HG03432 (cell line): ENCODE measurements at regions not wholly inside any gene's neighbourhood (a gene's known extent, or its start where the extent isn't known, plus 50 kb on each side); places are given as distances from the start of the nearest gene placed in this dataset.
A peak's percentile ranks its signal among the peaks of the same experiment; 100 is the strongest.

Experiments used
- ATAC-seq: cut with Tn5 transposase; IDR thresholded peaks from one replicate; pipeline ENCODE4 v1.9.1; 2021; ENCODE audit warnings: mild to moderate bottlenecking, moderate library complexity; ENCODE audit not compliant: unreplicated experiment

- no peak for ATAC-seq
Observed at GRCh38 chr11:127902382-127902781, 685.0 kb downstream of the ETS1 start.

DNA sequence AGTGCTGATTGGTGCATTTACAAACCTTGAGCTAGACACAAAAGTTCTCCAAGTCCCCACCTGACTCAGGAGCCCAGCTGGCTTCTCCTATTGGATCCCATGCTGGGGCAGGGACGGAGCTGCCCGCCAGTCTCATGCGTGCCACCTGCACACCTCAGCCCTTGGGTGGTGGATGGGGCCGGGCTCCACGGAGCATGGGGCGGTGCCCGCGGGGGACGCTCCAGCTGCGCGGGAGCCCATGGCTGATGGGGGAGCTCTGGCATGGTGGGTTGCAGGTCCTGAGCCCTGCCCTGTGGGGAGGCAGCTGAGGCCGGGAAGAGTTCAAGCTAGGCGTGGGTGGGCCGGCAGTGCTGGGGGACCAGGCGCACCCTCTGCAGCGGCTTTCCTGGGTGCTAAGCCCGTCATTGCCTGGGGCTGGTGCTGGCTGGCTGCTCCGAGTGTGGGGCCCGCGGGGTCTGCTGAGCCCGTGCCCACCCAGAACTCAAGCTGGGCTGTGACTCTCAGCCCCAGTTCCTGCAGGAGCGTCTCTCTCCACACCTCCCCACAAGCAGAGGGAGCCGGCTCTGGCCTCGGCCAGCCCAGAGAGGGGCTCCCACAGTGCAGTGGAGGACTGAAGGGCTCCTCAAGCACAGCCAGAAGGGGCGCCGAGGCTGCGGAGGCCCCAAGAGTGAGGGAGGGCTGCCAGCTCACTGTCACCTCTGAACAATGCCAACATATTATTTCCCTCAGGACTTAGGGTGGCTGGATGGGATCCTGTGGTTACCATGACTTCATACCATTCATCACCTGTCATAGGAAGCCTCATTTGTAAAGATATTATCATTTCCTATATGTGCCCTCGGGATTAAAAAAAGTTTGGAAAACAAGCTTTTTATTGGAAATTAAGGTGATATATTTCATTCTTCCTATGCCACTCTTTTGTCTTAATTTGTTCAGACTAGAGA, 688.7 kb downstream of the ETS1 start:
- no peak for ATAC-seq

DNA sequence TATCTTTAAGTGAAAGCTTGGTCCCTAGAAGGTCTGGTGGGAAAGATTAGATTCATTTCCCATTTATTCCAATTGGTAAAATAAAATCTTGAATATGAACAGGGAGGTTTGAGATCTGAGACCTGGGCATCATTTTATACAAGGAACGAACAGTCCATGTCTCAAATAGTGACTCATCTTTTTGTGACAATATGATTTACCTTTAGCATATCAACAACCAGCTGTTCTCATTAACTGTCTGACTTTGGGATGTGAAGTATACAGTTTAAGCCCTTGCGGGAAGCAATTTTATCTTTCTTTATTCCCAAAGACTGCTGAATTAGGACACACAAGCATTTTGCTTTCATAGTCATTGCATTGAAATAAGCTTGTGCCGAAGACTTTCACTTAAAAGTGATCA, 691.6 kb downstream of the ETS1 start:
- ATAC-seq: no peak

DNA sequence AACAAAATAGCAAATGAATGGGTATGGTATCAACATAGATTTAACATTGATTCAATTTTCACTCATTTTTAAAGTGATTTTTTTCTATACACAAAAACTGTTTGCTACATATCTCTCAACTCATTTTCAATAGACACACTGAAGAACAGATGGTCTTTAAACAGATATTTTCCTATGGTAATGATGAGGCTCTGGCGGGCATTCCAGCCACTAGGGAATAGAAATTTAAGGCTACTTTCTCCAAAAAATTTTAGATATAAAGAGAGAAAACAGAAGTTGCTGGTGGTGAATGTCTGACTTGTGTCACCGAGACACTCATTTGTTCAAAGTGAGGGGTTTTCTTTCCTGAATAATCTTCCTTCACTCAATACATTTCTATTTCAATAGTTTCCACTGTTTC, 693.0 kb downstream of the ETS1 start:
- no peak for ATAC-seq

DNA sequence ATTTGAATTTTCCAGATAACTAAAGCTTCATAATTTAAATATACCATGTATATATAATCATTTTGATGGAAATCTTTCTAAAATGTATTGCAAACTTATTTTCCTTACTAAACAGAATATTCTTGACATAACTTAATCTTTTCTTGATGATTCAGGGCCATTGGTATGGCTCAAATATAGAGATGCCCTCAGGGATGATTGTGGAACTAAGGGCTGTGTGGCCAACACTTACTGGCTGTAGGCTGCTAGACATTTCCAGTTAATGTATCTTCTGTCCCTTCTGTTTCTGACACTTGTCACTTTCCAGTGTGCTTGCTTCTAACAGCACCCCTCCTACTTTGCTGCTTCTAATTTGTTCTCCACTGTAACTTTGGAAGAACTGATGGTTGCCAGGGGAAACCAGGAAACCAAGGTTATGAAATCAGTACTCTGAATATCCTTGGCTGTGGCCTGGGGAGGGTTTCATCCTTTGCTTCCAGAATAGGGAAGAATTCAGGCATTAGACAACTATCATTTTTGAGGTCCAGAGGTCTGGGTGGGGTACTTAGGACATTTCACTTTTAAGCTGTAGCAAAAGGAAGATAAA, 697.2 kb downstream of the ETS1 start:
- no peak for ATAC-seq

GRCh38 chr11:127888386-127888785, 699.0 kb downstream of the ETS1 start:
- ATAC-seq: no peak

DNA sequence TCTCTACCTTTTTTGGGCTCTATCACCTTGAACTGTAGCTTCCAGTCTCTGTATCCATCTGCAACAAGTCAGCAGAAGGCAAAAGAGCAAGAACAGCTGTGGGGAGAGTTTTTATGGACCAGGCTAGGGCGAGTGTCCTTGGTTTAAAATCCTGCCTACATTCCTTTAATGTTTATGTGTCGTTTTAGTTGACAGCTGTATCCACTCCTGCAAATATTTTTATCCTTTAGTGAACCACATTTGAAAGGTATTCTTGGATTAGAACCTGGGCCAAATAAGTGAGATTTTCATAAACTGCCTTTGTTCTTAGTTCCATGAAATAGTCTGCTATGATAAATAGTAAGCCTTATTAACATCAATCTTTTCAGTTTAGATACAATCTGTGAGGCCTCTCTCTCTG, 712.2 kb downstream of the ETS1 start:
- ATAC-seq: no peak

- no peak for ATAC-seq
Observed at GRCh38 chr11:127873478-127873877, 713.9 kb downstream of the ETS1 start.

DNA sequence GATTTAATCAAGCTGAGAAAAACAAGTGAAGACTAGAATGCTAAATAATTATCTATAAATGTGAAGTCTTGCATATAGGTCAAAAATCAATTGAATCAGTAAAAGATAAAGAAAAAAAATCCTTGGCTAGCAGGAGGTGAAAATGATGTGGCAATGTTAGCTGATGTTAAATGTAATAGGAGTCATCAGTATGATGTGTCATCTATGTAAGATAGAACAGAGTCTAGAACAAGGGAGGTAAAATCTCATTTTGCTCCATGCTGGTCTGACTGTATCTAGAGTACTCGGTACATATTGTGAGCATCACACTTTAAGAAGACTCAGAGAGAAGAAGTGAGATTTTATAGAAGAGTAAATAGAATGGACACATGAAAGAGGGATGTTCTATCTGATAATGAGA, 721.2 kb downstream of the ETS1 start:
- ATAC-seq: no peak

DNA sequence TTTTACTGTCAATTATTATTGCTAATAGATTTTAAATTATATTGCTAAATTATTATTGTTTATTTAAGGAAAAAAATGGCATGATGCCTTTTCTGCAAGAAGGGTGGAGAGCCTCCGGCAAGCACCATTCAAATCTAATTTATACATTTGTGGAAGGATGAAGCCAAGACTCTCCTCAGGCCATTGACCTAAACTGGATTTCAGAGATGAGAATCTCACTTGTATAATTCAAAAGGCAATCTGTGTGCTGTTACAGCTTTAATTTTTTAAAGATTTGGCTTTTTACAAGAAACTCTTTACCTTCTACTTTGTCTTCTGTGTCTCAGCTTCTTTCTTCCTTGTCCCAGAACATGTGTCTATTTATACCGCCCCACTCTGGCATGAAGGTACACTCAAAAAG, 722.5 kb downstream of the ETS1 start:
- no peak for ATAC-seq

- no peak for ATAC-seq
Observed at GRCh38 chr11:127862406-127862805, 725.0 kb downstream of the ETS1 start.

DNA sequence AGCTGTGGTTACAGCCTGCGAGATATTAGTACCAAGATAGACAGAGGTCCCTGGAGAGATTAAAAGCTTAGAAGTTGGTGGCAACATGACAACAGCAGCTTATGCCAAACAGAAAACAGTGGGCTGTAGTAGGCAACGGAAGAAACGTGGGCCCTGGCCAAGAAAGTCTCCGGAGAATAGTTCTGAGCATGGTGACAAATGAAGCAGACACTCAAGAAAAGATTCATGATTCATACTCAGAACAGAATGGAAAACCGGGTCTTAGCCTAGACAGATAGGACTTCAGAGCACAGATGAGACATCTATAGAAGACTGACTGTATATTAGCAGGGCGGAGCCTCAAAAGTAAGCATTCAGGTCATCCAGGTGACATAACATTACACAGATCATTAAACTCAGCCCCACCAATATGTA, 727.4 kb downstream of the ETS1 start:
- ATAC-seq: no peak

DNA sequence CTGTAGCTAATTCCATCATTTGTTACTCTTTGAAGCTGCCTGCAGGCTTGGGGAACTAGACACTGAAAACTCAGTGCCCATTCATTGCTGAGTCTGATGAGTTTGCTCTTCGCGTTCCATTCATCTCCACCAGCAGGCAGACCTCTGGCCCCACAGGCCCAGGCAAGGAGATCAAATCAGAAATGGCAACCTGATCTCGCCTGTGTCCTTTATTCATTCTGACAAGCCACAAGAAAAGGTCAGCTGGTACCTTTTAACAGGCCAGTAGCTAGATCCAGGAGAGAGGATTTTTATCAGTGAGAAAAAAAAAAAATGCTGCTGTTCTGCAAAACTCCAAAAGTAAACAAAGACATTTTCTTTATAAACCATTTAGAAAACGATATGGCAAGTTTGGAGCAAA, 742.5 kb downstream of the ETS1 start:
- ATAC-seq: no peak

DNA sequence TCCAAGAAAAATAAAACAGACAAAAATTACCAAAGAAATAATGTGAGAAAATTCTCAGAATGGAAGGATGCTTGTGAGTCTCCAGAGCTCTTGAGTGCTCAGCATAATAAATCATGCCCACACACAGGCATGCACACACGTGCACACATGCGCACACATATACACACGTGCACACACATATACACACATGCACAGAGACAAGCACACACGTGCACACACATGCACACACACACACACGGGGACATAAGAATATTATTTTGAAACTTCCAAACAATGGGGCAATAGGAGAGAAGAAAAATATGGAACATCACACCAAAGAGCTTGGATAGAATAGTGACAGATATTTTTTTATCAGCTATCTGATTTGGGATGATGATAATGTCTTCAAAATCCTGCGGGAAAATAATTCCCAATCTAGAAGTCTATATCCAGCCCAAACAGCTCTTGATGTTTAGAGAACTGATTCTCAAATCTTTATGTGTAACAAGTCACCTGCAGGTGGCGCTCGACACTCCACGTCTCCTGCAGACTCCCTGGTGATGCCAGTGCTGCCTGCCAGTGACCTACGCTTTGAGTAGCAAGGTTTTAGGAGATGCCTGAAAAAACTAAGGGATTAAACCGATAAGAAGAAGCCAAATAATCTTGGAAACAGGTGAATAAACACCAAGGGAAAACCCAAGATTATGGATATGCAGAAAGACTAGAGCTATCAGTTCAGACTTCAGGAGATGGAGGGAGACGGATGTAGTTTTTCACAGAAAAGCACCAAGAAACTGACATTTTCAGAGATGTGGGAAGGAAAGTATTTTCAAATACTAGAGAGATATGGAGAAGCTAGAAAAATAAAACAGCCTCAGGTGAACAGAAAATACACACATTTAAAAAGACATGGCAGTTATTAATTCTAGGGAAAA, 743.6 kb downstream of the ETS1 start:
- ATAC-seq: peak; percentile 75

GRCh38 chr11:127825183-127825582, 762.2 kb downstream of the ETS1 start:
- ATAC-seq: no peak

- ATAC-seq: no peak
Observed at GRCh38 chr11:127818625-127819024, 768.7 kb downstream of the ETS1 start.

DNA sequence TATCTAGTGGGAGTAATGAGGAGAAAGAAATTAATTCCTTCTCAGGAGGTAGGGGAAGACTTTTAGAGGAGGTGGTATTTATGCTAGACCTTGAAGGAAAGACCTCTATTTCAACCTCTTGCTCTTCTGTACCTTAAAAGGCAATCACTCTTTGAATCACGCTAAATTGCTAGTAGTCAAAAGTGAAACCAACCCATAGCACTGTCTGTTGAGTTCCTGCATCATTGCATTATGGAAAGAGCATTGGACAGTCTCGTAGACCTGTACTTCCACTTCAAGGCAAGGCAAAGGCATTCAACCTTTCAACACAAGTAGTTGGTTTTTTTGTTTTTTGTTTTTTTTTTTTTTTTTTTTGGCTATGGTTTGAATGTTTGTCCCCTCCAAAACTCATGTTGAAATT, 770.4 kb downstream of the ETS1 start:
- no peak for ATAC-seq

GRCh38 chr11:127815331-127815730, 772.0 kb downstream of the ETS1 start:
- ATAC-seq: no peak

DNA sequence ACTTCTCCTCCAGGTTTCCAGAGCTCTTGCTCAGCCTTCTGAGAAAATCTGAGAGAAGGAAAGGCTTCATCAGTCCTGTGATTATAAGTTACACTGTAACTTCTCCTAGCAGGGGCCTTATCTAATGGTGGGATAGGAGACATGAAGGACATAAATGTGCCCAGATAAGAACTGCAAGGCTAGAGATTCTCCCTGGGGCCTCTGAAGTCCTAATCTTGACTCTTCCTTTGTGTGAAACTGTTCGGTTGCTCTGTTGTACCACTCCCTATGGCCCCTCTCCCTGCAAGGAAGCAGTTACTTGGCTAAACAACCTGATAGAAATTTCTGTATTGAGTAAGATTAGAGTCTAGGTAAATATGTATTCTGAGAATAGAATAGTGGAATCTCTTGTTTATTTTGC, 780.9 kb downstream of the ETS1 start:
- ATAC-seq: no peak

DNA sequence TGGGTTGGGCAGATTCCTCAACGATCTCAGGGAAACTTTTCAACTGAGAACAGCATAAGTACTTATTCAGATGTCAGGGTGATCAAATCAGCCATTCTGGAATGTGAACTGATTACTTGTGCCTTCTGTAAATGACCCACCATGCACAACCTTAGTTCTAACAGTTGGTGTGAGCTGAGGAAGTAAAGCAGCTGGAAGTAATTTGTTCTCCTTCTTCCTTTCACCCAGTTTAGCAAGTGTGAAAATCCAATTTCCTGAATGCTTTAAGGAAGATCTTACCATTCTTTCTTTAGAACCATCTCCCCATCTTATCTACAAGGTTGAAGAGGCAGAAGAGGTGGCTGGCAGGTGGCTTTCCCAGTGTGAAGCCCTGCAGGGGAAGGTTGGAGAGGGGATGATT, 781.6 kb downstream of the ETS1 start:
- ATAC-seq: no peak

DNA sequence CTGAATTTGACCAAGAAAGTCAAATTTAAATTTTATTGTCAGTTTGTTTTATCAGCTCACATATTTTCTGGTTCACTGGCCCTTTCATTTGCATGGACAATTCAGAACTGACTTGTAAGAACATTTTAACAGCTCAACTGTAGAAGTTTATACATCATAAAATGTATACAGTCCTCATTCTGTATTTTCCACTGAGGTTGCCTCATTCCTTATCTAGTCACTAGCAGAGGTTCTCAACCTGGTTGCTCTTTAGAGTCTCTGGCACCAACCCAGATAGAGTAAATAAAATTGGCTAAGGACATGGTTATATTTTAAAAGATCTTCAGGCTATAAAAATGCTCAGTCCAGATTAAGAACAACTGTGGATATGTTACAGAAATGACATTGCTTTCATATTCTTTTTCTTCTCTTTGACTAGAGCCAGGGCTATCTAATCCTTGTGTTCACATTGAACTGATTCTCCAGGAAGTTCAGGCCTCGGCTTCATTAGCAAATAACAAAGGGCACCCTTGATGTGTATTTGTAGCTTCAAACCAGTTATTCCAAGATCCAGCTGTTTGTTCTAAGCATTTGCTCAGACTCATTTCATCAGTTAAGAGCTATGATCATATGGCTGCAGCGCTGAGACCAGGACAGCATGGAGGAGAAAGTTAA, 782.5 kb downstream of the ETS1 start:
- no peak for ATAC-seq
